ENCODE measurements at regions not wholly inside any gene's neighbourhood (a gene's known extent, or its start where the extent isn't known, plus 50 kb on each side); places are given as distances from the start of the nearest gene placed in this dataset.
"Not testable (repeated sequence)": the region's sequence is repeated elsewhere in the genome, so short reads cannot be mapped to it uniquely, and the experiment has no call there.

GRCh38 chr17:20781260-20781659 is 201.7 kb downstream of the CDRT15L2 start:
- intact Hi-C loops (cut with micrococcal nuclease) = no loop called here
- H3K4me1 ChIP-seq (ENCODE audit: insufficient read depth, low read length) = no peaks in the 10 kb centered on the region
- no peaks in the 10 kb centered on the region for H3K36me3 ChIP-seq (ENCODE audit: low read depth, low read length)
- no peaks in the 10 kb centered on the region for H3F3A ChIP-seq (ENCODE audit: low read length, unreplicated experiment)
- no peak for DNase-seq
- no peaks in the 10 kb centered on the region for H4K20me1 ChIP-seq (ENCODE audit: low read length)
- H3K9me3 ChIP-seq (ENCODE audit: low read length) = no peaks in the 10 kb centered on the region
- no peak for ATAC-seq
- H3K9me2 ChIP-seq (replicated peaks; ENCODE audit: low read length) = no peaks in the 10 kb centered on the region
- CTCF ChIA-PET = no interaction called here
- H3K9ac ChIP-seq (ENCODE audit: low read length) = no peak overlapping the region
- peaks cover 13% of the 10 kb centered on the region; the same call in 1 of the 2 replicates for H3K27me3 ChIP-seq (ENCODE audit: low read length)
- no peaks in the 10 kb centered on the region for H3K79me2 ChIP-seq (ENCODE audit: low read length)
- H3K4me3 ChIP-seq (ENCODE audit: low read length) = no peak overlapping the region
- H3K27ac ChIP-seq (ENCODE audit: low read length) = no peak overlapping the region
- H2AFZ ChIP-seq (ENCODE audit: low read length) = no peak overlapping the region
- POLR2A ChIA-PET (ENCODE audit: unreplicated experiment) = no interaction called here
- BruUV-seq (replicated peaks) = no TSS peak
- no peak for TF ChIP-seq EZH2phosphoT487 (IDR thresholded peaks at IDR 0.05; ENCODE audit: borderline replicate concordance, low read length)
- no peak for TF ChIP-seq CTCF (conservative IDR thresholded peaks at IDR 0.05; ENCODE audit: low read depth, low read length)
- TF ChIP-seq EZH2 (IDR thresholded peaks at IDR 0.05; ENCODE audit: low read length, unreplicated experiment) = no peak
- no peak overlapping the region for H3K4me2 ChIP-seq (ENCODE audit: low read length)

DNA sequence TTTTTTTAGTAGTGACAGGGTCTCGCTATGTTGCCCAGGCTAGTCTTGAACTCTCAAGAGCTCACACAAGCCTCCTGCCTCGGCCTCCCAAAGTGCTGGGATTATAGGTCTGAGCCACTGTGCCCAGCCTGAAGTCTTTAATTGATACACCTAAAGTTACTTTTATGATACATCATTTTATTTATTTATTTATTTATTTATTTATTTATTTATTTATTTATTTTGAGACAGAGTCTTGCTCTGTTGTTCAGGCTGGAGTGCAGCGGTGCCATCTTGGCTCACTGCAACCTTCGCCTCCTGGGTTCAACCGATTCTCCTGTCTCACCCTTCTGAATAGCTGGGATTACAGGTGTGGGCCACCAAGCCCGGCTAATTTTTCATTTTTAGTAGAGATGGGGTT is 202.3 kb downstream of the CDRT15L2 start:
- H3K27me3 ChIP-seq (ENCODE audit: low read length) = peaks cover 18% of the 10 kb centered on the region; the same call in 1 of the 2 replicates
- H3K79me2 ChIP-seq (ENCODE audit: low read length); intact Hi-C loops (cut with micrococcal nuclease); CTCF ChIA-PET; DNase-seq; BruUV-seq (replicated peaks); H3K9ac ChIP-seq (ENCODE audit: low read length); H3K4me3 ChIP-seq (ENCODE audit: low read length); POLR2A ChIA-PET (ENCODE audit: unreplicated experiment); H3K4me2 ChIP-seq (ENCODE audit: low read length); ATAC-seq; H3K9me3 ChIP-seq (ENCODE audit: low read length); H4K20me1 ChIP-seq (ENCODE audit: low read length); H3K27ac ChIP-seq (ENCODE audit: low read length); H3K36me3 ChIP-seq (ENCODE audit: low read depth, low read length); H3F3A ChIP-seq (ENCODE audit: low read length, unreplicated experiment); H3K4me1 ChIP-seq (ENCODE audit: insufficient read depth, low read length); H3K9me2 ChIP-seq (replicated peaks; ENCODE audit: low read length); H2AFZ ChIP-seq (ENCODE audit: low read length): not testable (repeated sequence)

- TF ChIP-seq EZH2 (IDR thresholded peaks at IDR 0.05; ENCODE audit: low read length, unreplicated experiment) (no peak), EZH2phosphoT487 (IDR thresholded peaks at IDR 0.05; ENCODE audit: borderline replicate concordance, low read length) (no peak), CTCF (conservative IDR thresholded peaks at IDR 0.05; ENCODE audit: low read depth, low read length) (no peak)
- ATAC-seq = no peak
- intact Hi-C loops (cut with micrococcal nuclease) = no loop called here
- H3K36me3 ChIP-seq (ENCODE audit: low read depth, low read length) = no peaks in the 10 kb centered on the region
- peaks cover 25% of the 10 kb centered on the region for H3K27me3 ChIP-seq (ENCODE audit: low read length)
- no peaks in the 10 kb centered on the region for H3K4me1 ChIP-seq (ENCODE audit: insufficient read depth, low read length)
- no peak overlapping the region for H3K4me3 ChIP-seq (ENCODE audit: low read length)
- H3K9me3 ChIP-seq (ENCODE audit: low read length) = no peaks in the 10 kb centered on the region
- POLR2A ChIA-PET (ENCODE audit: unreplicated experiment) = no interaction called here
- H3K79me2 ChIP-seq (ENCODE audit: low read length) = no peaks in the 10 kb centered on the region
- H2AFZ ChIP-seq (ENCODE audit: low read length) = no peak overlapping the region
- BruUV-seq (replicated peaks) = no TSS peak
- H3K4me2 ChIP-seq (ENCODE audit: low read length) = no peak overlapping the region
- no peak overlapping the region for H3K27ac ChIP-seq (ENCODE audit: low read length)
- no peaks in the 10 kb centered on the region for H3F3A ChIP-seq (ENCODE audit: low read length, unreplicated experiment)
- H3K9ac ChIP-seq (ENCODE audit: low read length) = no peak overlapping the region
- CTCF ChIA-PET = no interaction called here
- no peaks in the 10 kb centered on the region for H4K20me1 ChIP-seq (ENCODE audit: low read length)
- DNase-seq = no peak
- H3K9me2 ChIP-seq (replicated peaks; ENCODE audit: low read length) = no peaks in the 10 kb centered on the region
Observed at GRCh38 chr17:20783091-20783490, 203.6 kb downstream of the CDRT15L2 start.
